SK-N-SH treated with all-trans-retinoic acid at 6 μM for 48 hours (cell line): ENCODE measurements at regions not wholly inside any gene's neighbourhood (a gene's known extent, or its start where the extent isn't known, plus 50 kb on each side); places are given as distances from the start of the nearest gene placed in this dataset.

ENCODE experiments used
- ATAC-seq: fragments of 200-7000 bp; cut with Tn5 transposase; 3 replicates; pipeline ENCODE4 v1.9.1; 2020; ENCODE audit warnings: mild to moderate bottlenecking, moderate library complexity
- ARNTL ChIP-seq: fragments of 450-650 bp; formaldehyde crosslinking; IDR thresholded peaks from 2 replicates; pipeline ENCODE4 v1.5.0; 2020; ENCODE audit warnings: low read depth, mild to moderate bottlenecking, moderate library complexity, borderline replicate concordance
- BACH2 ChIP-seq: fragments of 250-450 bp; sonication (Bioruptor Pico); IDR thresholded peaks from 2 replicates; pipeline ENCODE4 v1.9.0; 2021; ENCODE audit warnings: mild to moderate bottlenecking, borderline replicate concordance
- GLIS3 ChIP-seq: fragments of 250-450 bp; sonication (Bioruptor Pico); IDR thresholded peaks from 2 replicates; pipeline ENCODE4 v1.5.0; 2020; ENCODE audit warnings: mild to moderate bottlenecking, moderate library complexity
- OSR1 ChIP-seq: fragments of 250-450 bp; sonication (Bioruptor Pico); IDR thresholded peaks from 2 replicates; pipeline ENCODE4 v1.8.0; 2022; ENCODE audit warnings: moderate library complexity, mild to moderate bottlenecking, inconsistent platforms
- PPARA ChIP-seq: fragments of 250-450 bp; sonication (Bioruptor Pico); IDR thresholded peaks from 2 replicates; pipeline ENCODE4 v1.5.0; 2020; ENCODE audit warnings: mild to moderate bottlenecking, borderline replicate concordance
- RARB ChIP-seq: fragments of 250-450 bp; sonication (Bioruptor Pico); IDR thresholded peaks from 2 replicates; pipeline ENCODE4 v1.8.0; 2021; ENCODE audit warnings: mild to moderate bottlenecking, moderate library complexity
- SNAI2 ChIP-seq: fragments of 250-450 bp; sonication (Bioruptor Pico); IDR thresholded peaks from 2 replicates; pipeline ENCODE4 v1.5.0; 2020; ENCODE audit warnings: mild to moderate bottlenecking, moderate library complexity
- TCF4 ChIP-seq: fragments of 250-450 bp; sonication (Bioruptor Pico); IDR thresholded peaks from 2 replicates; pipeline ENCODE4 v1.8.0; 2021; ENCODE audit warnings: mild to moderate bottlenecking, moderate library complexity, borderline replicate concordance
- ZFP3 ChIP-seq: fragments of 250-450 bp; sonication (Bioruptor Pico); IDR thresholded peaks from 2 replicates; pipeline ENCODE4 v1.5.0; 2020; ENCODE audit warnings: mild to moderate bottlenecking, moderate library complexity
- ZFP30 ChIP-seq: fragments of 450-650 bp; formaldehyde crosslinking; IDR thresholded peaks from 2 replicates; pipeline ENCODE4 v1.5.0; 2022; ENCODE audit warnings: mild to moderate bottlenecking, moderate library complexity
- ZNF565 ChIP-seq: fragments of 450-650 bp; formaldehyde crosslinking; conservative IDR thresholded peaks from 2 replicates; pipeline ENCODE4 v1.5.0; 2020; ENCODE audit warnings: low read depth, mild to moderate bottlenecking, moderate library complexity
- ZNF70 ChIP-seq: fragments of 450-650 bp; formaldehyde crosslinking; IDR thresholded peaks from 2 replicates; pipeline ENCODE4 v1.5.0; 2020; ENCODE audit warnings: mild to moderate bottlenecking, moderate library complexity
- ZNF8 ChIP-seq: fragments of 450-650 bp; formaldehyde crosslinking; IDR thresholded peaks from 2 replicates; pipeline ENCODE4 v1.5.0; 2020; ENCODE audit warnings: mild to moderate bottlenecking, moderate library complexity
- TF ChIP-seq, protein P1 (sequence below): fragments of 250-450 bp; sonication (Bioruptor Pico); IDR thresholded peaks from 2 replicates; pipeline ENCODE4 v1.8.0; 2021; ENCODE audit warnings: low read depth, mild to moderate bottlenecking, moderate library complexity, borderline replicate concordance
- TF ChIP-seq, protein P2 (sequence below): fragments of 250-450 bp; sonication (Bioruptor Pico); IDR thresholded peaks from 2 replicates; pipeline ENCODE4 v1.5.0; 2020; ENCODE audit warnings: mild to moderate bottlenecking, moderate library complexity
- TF ChIP-seq, protein P3 (sequence below): fragments of 250-450 bp; sonication (Bioruptor Pico); IDR thresholded peaks from 2 replicates; pipeline ENCODE4 v1.5.1; 2021; ENCODE audit warnings: mild to moderate bottlenecking, moderate library complexity
- TF ChIP-seq, protein P4 (sequence below): fragments of 250-450 bp; sonication (Bioruptor Pico); IDR thresholded peaks from 2 replicates; pipeline ENCODE4 v1.5.1; 2020; ENCODE audit warnings: low read depth, mild to moderate bottlenecking, moderate library complexity
- TF ChIP-seq, protein P5 (sequence below): fragments of 250-450 bp; sonication (Bioruptor Pico); IDR thresholded peaks from 2 replicates; pipeline ENCODE4 v1.8.0; 2020; ENCODE audit warnings: mild to moderate bottlenecking, moderate library complexity, borderline replicate concordance

DNA sequence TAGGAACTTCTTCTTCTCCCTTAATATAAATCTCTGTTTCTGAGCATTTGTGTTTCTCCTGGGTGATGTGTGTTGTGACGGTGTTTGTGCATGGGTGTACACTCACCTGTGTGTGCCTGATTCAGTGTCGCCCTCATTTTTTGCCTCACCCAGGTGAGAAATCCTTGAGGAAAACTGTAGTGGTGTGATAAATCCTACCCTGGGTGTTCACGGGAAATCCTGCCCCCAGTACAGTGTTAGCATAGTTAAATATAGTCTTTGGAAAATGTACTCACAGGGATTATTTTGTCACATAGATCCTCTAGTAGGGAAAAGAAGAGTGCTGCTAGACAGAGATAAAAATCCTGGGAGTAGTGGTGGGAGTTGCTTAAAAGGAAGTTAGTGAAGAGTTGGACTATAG lies 291.9 kb upstream of the PITX2 start:
- no peak for ATAC-seq
- TF ChIP-seq ZNF565 (CRISPR knock-in tag) (no peak), BACH2 (CRISPR knock-in tag) (no peak), PPARA (CRISPR knock-in tag) (no peak), ZNF70 (CRISPR knock-in tag) (no peak), RARB (CRISPR knock-in tag) (no peak), ZFP30 (no peak), SNAI2 (CRISPR knock-in tag) (no peak), ARNTL (CRISPR knock-in tag) (no peak), GLIS3 (CRISPR knock-in tag) (no peak), TCF4 (CRISPR knock-in tag) (no peak), ZNF8 (CRISPR knock-in tag) (no peak), OSR1 (CRISPR knock-in tag) (no peak), ZFP3 (no peak)
- TF ChIP-seq, protein P1, sequence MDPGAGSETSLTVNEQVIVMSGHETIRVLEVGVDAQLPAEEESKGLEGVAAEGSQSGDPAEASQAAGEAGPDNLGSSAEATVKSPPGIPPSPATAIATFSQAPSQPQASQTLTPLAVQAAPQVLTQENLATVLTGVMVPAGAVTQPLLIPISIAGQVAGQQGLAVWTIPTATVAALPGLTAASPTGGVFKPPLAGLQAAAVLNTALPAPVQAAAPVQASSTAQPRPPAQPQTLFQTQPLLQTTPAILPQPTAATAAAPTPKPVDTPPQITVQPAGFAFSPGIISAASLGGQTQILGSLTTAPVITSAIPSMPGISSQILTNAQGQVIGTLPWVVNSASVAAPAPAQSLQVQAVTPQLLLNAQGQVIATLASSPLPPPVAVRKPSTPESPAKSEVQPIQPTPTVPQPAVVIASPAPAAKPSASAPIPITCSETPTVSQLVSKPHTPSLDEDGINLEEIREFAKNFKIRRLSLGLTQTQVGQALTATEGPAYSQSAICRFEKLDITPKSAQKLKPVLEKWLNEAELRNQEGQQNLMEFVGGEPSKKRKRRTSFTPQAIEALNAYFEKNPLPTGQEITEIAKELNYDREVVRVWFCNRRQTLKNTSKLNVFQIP (CRISPR knock-in tag), result no peak
- TF ChIP-seq, protein P2, sequence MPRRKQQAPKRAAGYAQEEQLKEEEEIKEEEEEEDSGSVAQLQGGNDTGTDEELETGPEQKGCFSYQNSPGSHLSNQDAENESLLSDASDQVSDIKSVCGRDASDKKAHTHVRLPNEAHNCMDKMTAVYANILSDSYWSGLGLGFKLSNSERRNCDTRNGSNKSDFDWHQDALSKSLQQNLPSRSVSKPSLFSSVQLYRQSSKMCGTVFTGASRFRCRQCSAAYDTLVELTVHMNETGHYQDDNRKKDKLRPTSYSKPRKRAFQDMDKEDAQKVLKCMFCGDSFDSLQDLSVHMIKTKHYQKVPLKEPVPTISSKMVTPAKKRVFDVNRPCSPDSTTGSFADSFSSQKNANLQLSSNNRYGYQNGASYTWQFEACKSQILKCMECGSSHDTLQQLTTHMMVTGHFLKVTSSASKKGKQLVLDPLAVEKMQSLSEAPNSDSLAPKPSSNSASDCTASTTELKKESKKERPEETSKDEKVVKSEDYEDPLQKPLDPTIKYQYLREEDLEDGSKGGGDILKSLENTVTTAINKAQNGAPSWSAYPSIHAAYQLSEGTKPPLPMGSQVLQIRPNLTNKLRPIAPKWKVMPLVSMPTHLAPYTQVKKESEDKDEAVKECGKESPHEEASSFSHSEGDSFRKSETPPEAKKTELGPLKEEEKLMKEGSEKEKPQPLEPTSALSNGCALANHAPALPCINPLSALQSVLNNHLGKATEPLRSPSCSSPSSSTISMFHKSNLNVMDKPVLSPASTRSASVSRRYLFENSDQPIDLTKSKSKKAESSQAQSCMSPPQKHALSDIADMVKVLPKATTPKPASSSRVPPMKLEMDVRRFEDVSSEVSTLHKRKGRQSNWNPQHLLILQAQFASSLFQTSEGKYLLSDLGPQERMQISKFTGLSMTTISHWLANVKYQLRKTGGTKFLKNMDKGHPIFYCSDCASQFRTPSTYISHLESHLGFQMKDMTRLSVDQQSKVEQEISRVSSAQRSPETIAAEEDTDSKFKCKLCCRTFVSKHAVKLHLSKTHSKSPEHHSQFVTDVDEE (CRISPR knock-in tag), result no peak
- TF ChIP-seq, protein P3, sequence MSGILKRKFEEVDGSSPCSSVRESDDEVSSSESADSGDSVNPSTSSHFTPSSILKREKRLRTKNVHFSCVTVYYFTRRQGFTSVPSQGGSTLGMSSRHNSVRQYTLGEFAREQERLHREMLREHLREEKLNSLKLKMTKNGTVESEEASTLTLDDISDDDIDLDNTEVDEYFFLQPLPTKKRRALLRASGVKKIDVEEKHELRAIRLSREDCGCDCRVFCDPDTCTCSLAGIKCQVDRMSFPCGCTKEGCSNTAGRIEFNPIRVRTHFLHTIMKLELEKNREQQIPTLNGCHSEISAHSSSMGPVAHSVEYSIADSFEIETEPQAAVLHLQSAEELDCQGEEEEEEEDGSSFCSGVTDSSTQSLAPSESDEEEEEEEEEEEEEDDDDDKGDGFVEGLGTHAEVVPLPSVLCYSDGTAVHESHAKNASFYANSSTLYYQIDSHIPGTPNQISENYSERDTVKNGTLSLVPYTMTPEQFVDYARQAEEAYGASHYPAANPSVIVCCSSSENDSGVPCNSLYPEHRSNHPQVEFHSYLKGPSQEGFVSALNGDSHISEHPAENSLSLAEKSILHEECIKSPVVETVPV, result no peak
- TF ChIP-seq, protein P4, sequence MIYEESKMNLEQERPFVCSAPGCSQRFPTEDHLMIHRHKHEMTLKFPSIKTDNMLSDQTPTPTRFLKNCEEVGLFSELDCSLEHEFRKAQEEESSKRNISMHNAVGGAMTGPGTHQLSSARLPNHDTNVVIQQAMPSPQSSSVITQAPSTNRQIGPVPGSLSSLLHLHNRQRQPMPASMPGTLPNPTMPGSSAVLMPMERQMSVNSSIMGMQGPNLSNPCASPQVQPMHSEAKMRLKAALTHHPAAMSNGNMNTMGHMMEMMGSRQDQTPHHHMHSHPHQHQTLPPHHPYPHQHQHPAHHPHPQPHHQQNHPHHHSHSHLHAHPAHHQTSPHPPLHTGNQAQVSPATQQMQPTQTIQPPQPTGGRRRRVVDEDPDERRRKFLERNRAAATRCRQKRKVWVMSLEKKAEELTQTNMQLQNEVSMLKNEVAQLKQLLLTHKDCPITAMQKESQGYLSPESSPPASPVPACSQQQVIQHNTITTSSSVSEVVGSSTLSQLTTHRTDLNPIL (CRISPR knock-in tag), result no peak
- TF ChIP-seq, protein P5, sequence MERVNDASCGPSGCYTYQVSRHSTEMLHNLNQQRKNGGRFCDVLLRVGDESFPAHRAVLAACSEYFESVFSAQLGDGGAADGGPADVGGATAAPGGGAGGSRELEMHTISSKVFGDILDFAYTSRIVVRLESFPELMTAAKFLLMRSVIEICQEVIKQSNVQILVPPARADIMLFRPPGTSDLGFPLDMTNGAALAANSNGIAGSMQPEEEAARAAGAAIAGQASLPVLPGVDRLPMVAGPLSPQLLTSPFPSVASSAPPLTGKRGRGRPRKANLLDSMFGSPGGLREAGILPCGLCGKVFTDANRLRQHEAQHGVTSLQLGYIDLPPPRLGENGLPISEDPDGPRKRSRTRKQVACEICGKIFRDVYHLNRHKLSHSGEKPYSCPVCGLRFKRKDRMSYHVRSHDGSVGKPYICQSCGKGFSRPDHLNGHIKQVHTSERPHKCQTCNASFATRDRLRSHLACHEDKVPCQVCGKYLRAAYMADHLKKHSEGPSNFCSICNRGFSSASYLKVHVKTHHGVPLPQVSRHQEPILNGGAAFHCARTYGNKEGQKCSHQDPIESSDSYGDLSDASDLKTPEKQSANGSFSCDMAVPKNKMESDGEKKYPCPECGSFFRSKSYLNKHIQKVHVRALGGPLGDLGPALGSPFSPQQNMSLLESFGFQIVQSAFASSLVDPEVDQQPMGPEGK (CRISPR knock-in tag), result no peak

DNA sequence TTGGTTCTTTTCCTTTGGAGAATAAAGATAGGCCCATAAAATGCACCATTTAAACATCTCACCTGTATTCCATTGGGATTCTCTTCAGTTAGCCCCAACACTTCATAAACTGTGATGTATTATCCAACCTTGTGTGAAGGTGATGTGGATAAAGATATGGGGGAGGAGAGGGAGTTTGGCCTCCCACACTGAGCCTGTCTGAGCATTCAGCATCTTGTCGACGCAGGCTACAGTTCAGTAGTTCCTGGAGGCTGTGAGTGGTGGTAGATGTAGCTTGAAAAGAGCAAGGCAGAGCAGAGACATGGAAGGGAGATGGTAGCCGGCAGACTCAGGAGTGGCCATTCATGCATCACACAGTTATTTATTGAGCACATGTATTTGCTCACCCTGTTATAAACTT lies 292.4 kb upstream of the PITX2 start:
- TF ChIP-seq ZNF565 (CRISPR knock-in tag) (no peak), ZFP3 (no peak), SNAI2 (CRISPR knock-in tag) (no peak)
- TF ChIP-seq, protein P5 (CRISPR knock-in tag), result no peak
- TF ChIP-seq, protein P3, result no peak
- no peak for ATAC-seq
